Adrenal gland (tissue), 9 donors: ENCODE measurements at regions not wholly inside any gene's neighbourhood (a gene's known extent, or its start where the extent isn't known, plus 50 kb on each side); places are given as distances from the start of the nearest gene placed in this dataset.

Experiments
- DNase-seq, 7 donors: peaks; one replicate each; pipeline ENCODE4 v3.0.0-alpha.2; 2019 to 2020
- H3K27ac ChIP-seq, 5 donors: fragments of 200-600 bp; sonication (generic) in 4 of 5; 1 replicate in 3 of 5; 2 replicates in 2 of 5; pipeline versions ENCODE4 v1.5.1 to v1.8.0; 2016 to 2020; ENCODE audit warnings: mild to moderate bottlenecking in 1 of 5
- H3K27me3 ChIP-seq: fragments of 200-600 bp; 2 replicates; pipeline ENCODE4 v1.8.0; 2021
- H3K36me3 ChIP-seq, 2 donors: fragments of 200-600 bp; replicated peaks in 1 of 2; 1 replicate in 1 of 2; 2 replicates in 1 of 2; pipeline versions ENCODE4 v1.5.1 to v1.8.0; 2018 to 2022
- H3K4me1 ChIP-seq, 2 donors: fragments of 200-600 bp; replicated peaks in 1 of 2; 1 replicate in 1 of 2; 2 replicates in 1 of 2; pipeline versions ENCODE4 v1.5.1 to v1.8.0; 2018 to 2021
- H3K4me3 ChIP-seq, 4 donors: fragments of 200-600 bp; sonication (generic) in 3 of 4; one replicate each; pipeline ENCODE4 v1.5.1; 2016 to 2018
- H3K9me3 ChIP-seq, 3 donors: fragments of 200-600 bp; sonication (generic) in 1 of 3; replicated peaks in 1 of 3; 1 replicate in 2 of 3; 2 replicates in 1 of 3; pipeline versions ENCODE4 v1.5.1 to v1.8.0; 2016 to 2021
- POLR2A ChIP-seq, 2 donors: fragments of 450-650 bp; IDR thresholded peaks; one replicate each; pipeline ENCODE4 v1.6.1; 2017; ENCODE audit warnings: antibody characterized with exemption in 2 of 2, mild to moderate bottlenecking in 2 of 2, moderate library complexity in 1 of 2
- WGBS, 4 donors: extraction: QIAGEN DNeasy Blood & Tissue Kit in 2 of 4; methylation state at CpG; one replicate each; pipeline versions ENCODE4 v1.1.5 to v1.1.7; 2013 to 2017; 5-methylcytosine and 5-hydroxymethylcytosine counted together
- intact Hi-C, 2 donors: fragments of 100-400 bp; cut with DNase I; formaldehyde crosslinking; loops; one replicate each; pipeline versions ENCODE4 v1.14.1 to v1.15.0; 2022 to 2023
- TF ChIP-seq, protein P1 (sequence below), 6 experiments: fragments of 450-650 bp in 4 of 6; fragments of 200-600 bp in 2 of 6; sonication (generic) in 1 of 6; IDR thresholded peaks; 1 replicate in 5 of 6; 2 replicates in 1 of 6; pipeline versions ENCODE4 v1.5.1 to v1.8.0; 2016 to 2021; ENCODE audit warnings: antibody characterized with exemption in 6 of 6, mild to moderate bottlenecking in 2 of 6, moderate library complexity in 1 of 6
- donor health status: healthy with polysubstance abuse.
- donor health status: Bipolar disorder and iron deficiency.
- donor health status: DM: yes; HTN: yes; CAD: no.
- donor health status: DM: no; HTN: no; CAD: no.
- donor health status: DM: no; HTN: no; CAD: no.

DNA sequence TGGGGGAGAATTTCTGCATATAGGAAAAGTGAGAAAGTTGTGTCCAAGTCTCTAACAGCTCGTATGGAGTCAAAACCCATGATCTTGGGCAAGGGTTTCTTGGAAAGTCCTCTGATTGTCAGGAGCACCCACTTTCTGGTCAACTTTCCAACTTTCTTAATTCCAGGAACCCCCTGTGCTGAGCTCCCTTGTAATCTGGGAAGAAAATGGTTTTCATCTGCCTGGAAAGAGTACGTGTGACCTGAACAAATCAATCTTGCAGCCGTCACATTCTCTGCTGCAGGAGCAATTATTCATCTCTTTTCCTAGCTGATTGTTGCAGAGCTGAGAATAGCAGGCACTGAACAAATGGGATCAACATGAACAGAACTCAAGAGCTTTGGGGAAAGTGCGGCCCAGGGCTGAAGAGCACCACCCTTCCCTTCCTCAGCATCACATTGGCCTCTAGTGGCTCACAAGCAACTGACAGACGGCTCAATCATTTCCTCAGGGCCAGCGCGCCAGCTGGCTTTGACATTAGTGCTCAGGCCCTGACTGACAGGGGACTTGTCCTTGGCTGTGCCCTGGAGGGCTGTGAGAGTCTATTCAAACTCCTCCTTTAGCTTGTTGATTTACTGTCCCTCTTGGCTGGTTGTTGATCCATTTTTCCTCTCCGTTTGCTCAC is 295.2 kb downstream of the HLX start:
- no peak for TF ChIP-seq POLR2A (IDR thresholded peaks at IDR 0.05)
- TF ChIP-seq, protein P1, sequence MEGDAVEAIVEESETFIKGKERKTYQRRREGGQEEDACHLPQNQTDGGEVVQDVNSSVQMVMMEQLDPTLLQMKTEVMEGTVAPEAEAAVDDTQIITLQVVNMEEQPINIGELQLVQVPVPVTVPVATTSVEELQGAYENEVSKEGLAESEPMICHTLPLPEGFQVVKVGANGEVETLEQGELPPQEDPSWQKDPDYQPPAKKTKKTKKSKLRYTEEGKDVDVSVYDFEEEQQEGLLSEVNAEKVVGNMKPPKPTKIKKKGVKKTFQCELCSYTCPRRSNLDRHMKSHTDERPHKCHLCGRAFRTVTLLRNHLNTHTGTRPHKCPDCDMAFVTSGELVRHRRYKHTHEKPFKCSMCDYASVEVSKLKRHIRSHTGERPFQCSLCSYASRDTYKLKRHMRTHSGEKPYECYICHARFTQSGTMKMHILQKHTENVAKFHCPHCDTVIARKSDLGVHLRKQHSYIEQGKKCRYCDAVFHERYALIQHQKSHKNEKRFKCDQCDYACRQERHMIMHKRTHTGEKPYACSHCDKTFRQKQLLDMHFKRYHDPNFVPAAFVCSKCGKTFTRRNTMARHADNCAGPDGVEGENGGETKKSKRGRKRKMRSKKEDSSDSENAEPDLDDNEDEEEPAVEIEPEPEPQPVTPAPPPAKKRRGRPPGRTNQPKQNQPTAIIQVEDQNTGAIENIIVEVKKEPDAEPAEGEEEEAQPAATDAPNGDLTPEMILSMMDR (IDR thresholded peaks at IDR 0.05), result no peak
- intact Hi-C loops, result no loop called here
- Histone ChIP-seq H3K27ac (no peak overlapping the region), H3K36me3 (no peaks in the 10 kb centered on the region), H3K4me1 (no peaks in the 10 kb centered on the region), H3K9me3 (no peaks in the 10 kb centered on the region), H3K4me3 (no peak overlapping the region), H3K27me3 (no peaks in the 10 kb centered on the region)
- DNase-seq, result no peak
- WGBS, 4 donors, result 46 to 55% (median 50%) methylated on average over 5 to 8 of the region's 8 CpGs

DNA sequence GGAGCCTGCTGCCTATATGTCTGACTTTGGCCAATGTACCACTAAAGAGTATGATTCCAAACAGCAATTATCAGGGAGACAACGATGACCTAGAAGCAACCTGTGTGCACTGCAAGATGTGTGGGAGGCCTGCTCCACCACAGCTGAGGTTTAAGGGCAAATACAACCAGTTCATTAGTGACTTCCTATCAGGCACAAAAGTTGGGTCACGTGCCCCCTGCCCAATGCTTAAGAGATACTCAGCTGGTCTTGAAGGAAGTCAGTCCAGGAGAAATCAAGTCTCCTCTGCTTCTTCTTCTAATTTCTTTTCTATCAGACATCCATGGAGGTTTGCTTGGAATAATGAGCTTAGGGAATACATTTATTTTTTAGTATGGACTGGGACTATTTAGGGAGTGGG is 296.0 kb downstream of the HLX start:
- Histone ChIP-seq H3K27me3 (no peaks in the 10 kb centered on the region), H3K27ac (no peak overlapping the region), H3K36me3 (no peaks in the 10 kb centered on the region), H3K9me3 (no peaks in the 10 kb centered on the region), H3K4me3 (no peak overlapping the region), H3K4me1 (no peaks in the 10 kb centered on the region)
- no peak for TF ChIP-seq POLR2A (IDR thresholded peaks at IDR 0.05)
- TF ChIP-seq, protein P1 (IDR thresholded peaks at IDR 0.05), result no peak
- WGBS, 4 donors, result 68 to 87% (median 84%) methylated on average over 2 of the region's 2 CpGs
- intact Hi-C loops, result no loop called here
- DNase-seq, result no peak

DNA sequence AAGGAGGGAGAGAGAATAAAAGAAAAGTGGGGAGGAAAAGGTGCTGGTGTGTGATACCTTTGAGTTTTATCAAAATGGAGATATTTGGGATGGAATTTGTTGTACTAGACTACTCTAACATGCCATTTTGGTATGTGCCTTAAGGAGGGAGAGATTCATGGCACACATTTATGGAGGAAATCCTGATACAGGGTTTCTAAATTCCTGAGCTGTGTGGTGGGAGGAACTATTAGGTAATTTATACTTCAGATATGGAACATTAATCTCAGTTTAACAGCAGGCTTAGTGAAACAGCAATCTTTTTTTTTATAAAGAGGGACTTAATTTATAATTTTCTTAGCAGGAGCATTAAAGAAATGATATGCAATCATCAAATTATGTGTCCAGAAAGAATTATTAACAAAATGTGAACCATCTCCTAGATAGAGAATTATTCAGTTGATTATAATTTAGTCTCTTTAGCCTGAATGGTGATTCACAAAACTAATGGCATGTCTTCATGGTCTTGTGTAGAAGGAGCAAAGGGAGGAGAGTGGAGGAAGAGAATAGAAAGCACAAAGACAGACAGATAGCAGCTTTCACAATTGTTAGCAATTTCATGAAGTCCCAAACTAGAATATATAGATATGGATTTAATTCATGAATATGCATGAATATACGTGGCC is 301.6 kb downstream of the HLX start:
- H3K9me3 ChIP-seq, result no peaks in the 10 kb centered on the region
- TF ChIP-seq, protein P1 (IDR thresholded peaks at IDR 0.05), result no peak
- TF ChIP-seq POLR2A (IDR thresholded peaks at IDR 0.05), result no peak
- H3K27me3 ChIP-seq, result no peaks in the 10 kb centered on the region
- H3K36me3 ChIP-seq, result no peaks in the 10 kb centered on the region
- DNase-seq, result no peak
- intact Hi-C loops, result no loop called here
- H3K4me3 ChIP-seq, result no peak overlapping the region
- H3K4me1 ChIP-seq, result no peaks in the 10 kb centered on the region
- 80 to 92% (median 84%) methylated on average over 1 of the region's 1 CpG for WGBS, 4 donors
- H3K27ac ChIP-seq, result no peak overlapping the region

DNA sequence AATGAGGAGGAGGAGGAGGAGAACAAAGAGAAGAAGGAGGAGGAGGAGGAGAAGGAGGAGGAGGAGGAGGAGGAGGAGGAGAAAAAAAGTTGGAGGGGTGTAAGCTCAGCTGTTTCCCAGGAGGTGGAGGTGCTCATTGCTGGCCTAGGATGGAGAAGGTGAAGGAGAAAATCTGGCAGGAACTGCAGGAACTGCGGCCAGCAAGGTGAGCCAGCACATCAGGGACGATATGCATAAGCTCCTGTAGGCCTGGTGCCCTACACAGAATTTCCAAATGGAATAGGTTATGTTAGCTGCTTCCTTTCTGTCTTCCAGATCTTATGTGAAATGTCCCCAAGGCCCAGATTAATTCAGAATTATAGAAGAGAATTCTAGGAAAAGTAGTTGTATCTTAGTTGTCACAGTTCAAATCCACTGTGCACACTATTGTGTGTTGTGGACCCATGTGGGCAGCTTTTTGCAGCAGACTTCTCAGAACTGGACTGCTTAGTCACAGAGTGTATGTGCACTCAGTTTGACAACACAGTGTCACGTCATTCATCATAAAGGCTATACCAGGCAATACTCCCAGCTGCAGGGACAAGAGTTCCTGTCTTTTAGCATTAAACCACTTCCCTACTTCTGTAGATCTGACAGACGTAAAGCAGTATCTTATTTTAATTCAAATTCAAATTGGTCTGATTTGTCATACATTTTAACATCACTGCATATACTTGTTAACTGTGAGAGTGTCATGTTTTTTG is 303.7 kb downstream of the HLX start:
- intact Hi-C loops, result no loop called here
- Histone ChIP-seq H3K36me3 (no peaks in the 10 kb centered on the region), H3K4me3 (no peak overlapping the region), H3K27me3 (no peaks in the 10 kb centered on the region), H3K4me1 (no peaks in the 10 kb centered on the region), H3K27ac (no peak overlapping the region), H3K9me3 (no peaks in the 10 kb centered on the region)
- no peak for DNase-seq
- WGBS, 4 donors, result 67 to 77% (median 69%) methylated on average over 4 of the region's 4 CpGs
- TF ChIP-seq, protein P1 (IDR thresholded peaks at IDR 0.05), result no peak
- no peak for TF ChIP-seq POLR2A (IDR thresholded peaks at IDR 0.05)
